Esophagus squamous epithelium (tissue), 4 donors: ENCODE measurements at regions not wholly inside any gene's neighbourhood (a gene's known extent, or its start where the extent isn't known, plus 50 kb on each side); places are given as distances from the start of the nearest gene placed in this dataset.

ENCODE experiments used
- POLR2A ChIP-seq, 4 donors: fragments of 450-650 bp; IDR thresholded peaks; one replicate each; pipeline ENCODE4 v1.6.1; 2017; ENCODE audit warnings: antibody characterized with exemption in 4 of 4, mild to moderate bottlenecking in 4 of 4, moderate library complexity in 3 of 4
- TF ChIP-seq, protein P1 (sequence below), 6 experiments: fragments of 450-650 bp in 4 of 6; fragments of 200-600 bp in 2 of 6; sonication (generic) in 2 of 6; IDR thresholded peaks; one replicate each; pipeline ENCODE4 v1.5.1; 2016 to 2019; ENCODE audit warnings: antibody characterized with exemption in 6 of 6, mild to moderate bottlenecking in 4 of 6, moderate library complexity in 4 of 6

DNA sequence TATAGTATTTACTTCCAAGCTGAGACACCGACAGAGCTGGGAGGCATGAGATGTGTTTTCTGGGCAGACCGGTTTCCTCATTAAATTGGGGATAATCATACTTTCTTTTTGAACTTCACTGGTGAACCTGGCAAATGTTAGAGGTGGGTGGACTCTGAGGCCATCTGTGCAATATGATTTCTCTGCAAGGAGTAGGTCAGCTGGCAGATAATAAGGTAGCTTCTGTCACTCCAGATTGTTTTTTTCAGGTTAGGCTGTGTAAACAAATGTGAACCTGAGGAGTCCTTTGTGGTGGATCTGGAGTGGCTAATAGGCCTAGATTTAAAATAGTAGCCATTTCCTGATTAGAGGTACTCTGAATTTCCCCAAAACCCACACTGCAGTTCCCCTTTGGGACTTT, 75.4 kb upstream of the S1PR3 start:
- TF ChIP-seq, protein P1, sequence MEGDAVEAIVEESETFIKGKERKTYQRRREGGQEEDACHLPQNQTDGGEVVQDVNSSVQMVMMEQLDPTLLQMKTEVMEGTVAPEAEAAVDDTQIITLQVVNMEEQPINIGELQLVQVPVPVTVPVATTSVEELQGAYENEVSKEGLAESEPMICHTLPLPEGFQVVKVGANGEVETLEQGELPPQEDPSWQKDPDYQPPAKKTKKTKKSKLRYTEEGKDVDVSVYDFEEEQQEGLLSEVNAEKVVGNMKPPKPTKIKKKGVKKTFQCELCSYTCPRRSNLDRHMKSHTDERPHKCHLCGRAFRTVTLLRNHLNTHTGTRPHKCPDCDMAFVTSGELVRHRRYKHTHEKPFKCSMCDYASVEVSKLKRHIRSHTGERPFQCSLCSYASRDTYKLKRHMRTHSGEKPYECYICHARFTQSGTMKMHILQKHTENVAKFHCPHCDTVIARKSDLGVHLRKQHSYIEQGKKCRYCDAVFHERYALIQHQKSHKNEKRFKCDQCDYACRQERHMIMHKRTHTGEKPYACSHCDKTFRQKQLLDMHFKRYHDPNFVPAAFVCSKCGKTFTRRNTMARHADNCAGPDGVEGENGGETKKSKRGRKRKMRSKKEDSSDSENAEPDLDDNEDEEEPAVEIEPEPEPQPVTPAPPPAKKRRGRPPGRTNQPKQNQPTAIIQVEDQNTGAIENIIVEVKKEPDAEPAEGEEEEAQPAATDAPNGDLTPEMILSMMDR (IDR thresholded peaks at IDR 0.05): no peak
- no peak for TF ChIP-seq POLR2A (IDR thresholded peaks at IDR 0.05)
